GM12878 (cell line): ENCODE measurements at regions not wholly inside any gene's neighbourhood (a gene's known extent, or its start where the extent isn't known, plus 50 kb on each side); places are given as distances from the start of the nearest gene placed in this dataset.

ENCODE experiments used
- ATAC-seq: fragments of 200-7000 bp; cut with Tn5 transposase; 3 replicates; pipeline ENCODE4 v1.9.1; 2020; ENCODE audit warnings: mild to moderate bottlenecking, moderate library complexity
- BruUV-seq: library from RNA; stranded (reverse); fragments of 400-500 nt; replicated peaks from 2 replicates; lab custom pipeline; 2021; lab: Mats Ljungman, UMichigan
- CTCF ChIA-PET: fragments of 300-600 bp; sonication (Branson Sonifier 250); formaldehyde crosslinking; extraction: SDS; loops from one replicate; lab custom pipeline; 2021; ENCODE audit warnings: inconsistent platforms; lab: Yijun Ruan, JAX
- POLR2A ChIA-PET: fragments of 350-600 bp; formaldehyde crosslinking; extraction: SDS; loops from one replicate; lab custom pipeline; 2021; ENCODE audit warnings: inconsistent platforms; lab: Charles Lee
- RAD21 ChIA-PET: fragments of 300-600 bp; sonication (Branson Sonifier 250); formaldehyde crosslinking; loops from one replicate; lab custom pipeline; 2023; ENCODE audit warnings: antibody characterized with exemption; ENCODE audit not compliant: unreplicated experiment; lab: Charles Lee
- SMC1A ChIA-PET: fragments of 300-600 bp; sonication (Branson Sonifier 250); formaldehyde crosslinking; loops from one replicate; lab custom pipeline; 2023; ENCODE audit not compliant: unreplicated experiment, uncharacterized antibody; lab: Charles Lee
- DNase-seq: peaks from one replicate; pipeline ENCODE4 v3.0.0-alpha.2; 2011; ENCODE audit warnings: low read depth, low spot score
- FAIRE-seq: peaks from 3 replicates; lab custom pipeline; 2011; peaks lifted over from hg19 to GRCh38; lab: Jason Lieb, UNC
- H2AFZ ChIP-seq: 2 replicates; pipeline ENCODE4 v1.6.0; 2011; ENCODE audit warnings: low read depth, low read length, control low read depth; ENCODE audit not compliant: control insufficient read depth
- H3K27ac ChIP-seq: 2 replicates; pipeline ENCODE4 v1.5.1; 2011; ENCODE audit warnings: control low read depth; ENCODE audit not compliant: control insufficient read depth, insufficient read depth
- H3K27me3 ChIP-seq, 2 experiments: replicated peaks in 1 of 2; 2 replicates each; pipeline versions ENCODE4 v1.6.0 to v1.6.1; 2011; ENCODE audit warnings: low read length in 1 of 2; ENCODE audit not compliant: control insufficient read depth in 2 of 2, insufficient read depth in 2 of 2
- H3K36me3 ChIP-seq, 2 experiments: 2 replicates each; pipeline ENCODE4 v1.5.1; 2011; ENCODE audit warnings: low read length in 1 of 2; ENCODE audit not compliant: control insufficient read depth in 2 of 2, insufficient read depth in 2 of 2
- H3K4me1 ChIP-seq: 2 replicates; pipeline ENCODE4 v1.6.1; 2011; ENCODE audit warnings: mild to moderate bottlenecking, low read length, moderate library complexity, mixed read lengths; ENCODE audit not compliant: control insufficient read depth, insufficient read depth
- H3K4me2 ChIP-seq: 2 replicates; pipeline ENCODE4 v1.6.0; 2011; ENCODE audit warnings: control low read depth; ENCODE audit not compliant: control insufficient read depth, insufficient read depth
- H3K4me3 ChIP-seq: fragments of 200-600 bp; sonication (generic); 2 replicates; pipeline ENCODE4 v1.5.1; 2016
- H3K79me2 ChIP-seq: 2 replicates; pipeline ENCODE4 v1.6.0; 2011; ENCODE audit warnings: low read length; ENCODE audit not compliant: control insufficient read depth, insufficient read depth
- H3K9ac ChIP-seq: 2 replicates; pipeline ENCODE4 v1.8.0; 2011; ENCODE audit warnings: low read length, control low read depth, mixed read lengths; ENCODE audit not compliant: control insufficient read depth, insufficient read depth
- H3K9me3 ChIP-seq: replicated peaks from 3 replicates; pipeline ENCODE4 v1.5.1; 2011; ENCODE audit warnings: mild to moderate bottlenecking, low read length; ENCODE audit not compliant: control insufficient read depth, insufficient read depth
- H4K20me1 ChIP-seq: 2 replicates; pipeline ENCODE4 v1.6.0; 2011; ENCODE audit not compliant: control insufficient read depth, insufficient read depth
- BACH1 ChIP-seq: fragments of 450-650 bp; IDR thresholded peaks from 2 replicates; pipeline ENCODE4 v1.6.1; 2017; ENCODE audit warnings: mild to moderate bottlenecking, borderline replicate concordance
- BCL3 ChIP-seq: IDR thresholded peaks from 2 replicates; pipeline ENCODE4 v1.6.1; 2011; ENCODE audit warnings: borderline replicate concordance, low read depth, mild to moderate bottlenecking, moderate library complexity, low read length; ENCODE audit not compliant: insufficient read depth, poor library complexity, severe bottlenecking
- CBFB ChIP-seq: IDR thresholded peaks from 2 replicates; pipeline ENCODE4 v1.6.1; 2016; ENCODE audit warnings: antibody characterized with exemption, low read depth
- CBX5 ChIP-seq: sonication (generic); IDR thresholded peaks from 2 replicates; pipeline ENCODE4 v1.6.1; 2016; ENCODE audit warnings: low read depth, moderate library complexity, mild to moderate bottlenecking, inconsistent platforms
- CREB1 ChIP-seq: IDR thresholded peaks from 2 replicates; pipeline ENCODE4 v1.6.1; 2012; ENCODE audit warnings: low read depth, mild to moderate bottlenecking, inconsistent platforms
- HDAC2 ChIP-seq: fragments of 200-600 bp; sonication (generic); IDR thresholded peaks from 2 replicates; pipeline ENCODE4 v1.6.1; 2017
- HSF1 ChIP-seq: fragments of 150-350 bp; IDR thresholded peaks from 2 replicates; pipeline ENCODE4 v1.6.1; 2014; ENCODE audit warnings: mild to moderate bottlenecking, low read depth, low read length
- KLF5 ChIP-seq: fragments of 450-650 bp; IDR thresholded peaks from 2 replicates; pipeline ENCODE4 v1.6.1; 2014; ENCODE audit warnings: mild to moderate bottlenecking; ENCODE audit not compliant: partially characterized antibody
- MAX ChIP-seq: IDR thresholded peaks from 2 replicates; pipeline ENCODE4 v1.6.1; 2012; ENCODE audit warnings: low read depth, low read length, improper control_type of control experiment
- MEF2B ChIP-seq: fragments of 450-650 bp; IDR thresholded peaks from 2 replicates; pipeline ENCODE4 v1.6.1; 2018; ENCODE audit warnings: mild to moderate bottlenecking, moderate library complexity; ENCODE audit not compliant: partially characterized antibody, poor library complexity, severe bottlenecking
- NFIC ChIP-seq: IDR thresholded peaks from 2 replicates; pipeline ENCODE4 v1.6.1; 2012; ENCODE audit warnings: low read depth, mild to moderate bottlenecking, inconsistent platforms, low read length, moderate library complexity
- NR2C2 ChIP-seq: IDR thresholded peaks from 2 replicates; pipeline ENCODE4 v1.6.1; 2011; ENCODE audit warnings: borderline replicate concordance, low read depth; ENCODE audit not compliant: control insufficient read depth, insufficient read length
- PAX8 ChIP-seq: fragments of 450-650 bp; IDR thresholded peaks from 2 replicates; pipeline ENCODE4 v1.6.1; 2017; ENCODE audit warnings: mild to moderate bottlenecking, moderate library complexity
- PBX3 ChIP-seq: IDR thresholded peaks from 2 replicates; pipeline ENCODE4 v1.6.1; 2011; ENCODE audit warnings: mild to moderate bottlenecking, low read depth, low read length, moderate library complexity; ENCODE audit not compliant: insufficient replicate concordance
- POLR2AphosphoS5 ChIP-seq: IDR thresholded peaks from 2 replicates; pipeline ENCODE4 v1.6.1; 2011; ENCODE audit warnings: mild to moderate bottlenecking, low read length, inconsistent platforms
- SIX5 ChIP-seq: IDR thresholded peaks from 2 replicates; pipeline ENCODE4 v1.6.1; 2011; ENCODE audit warnings: mild to moderate bottlenecking, low read depth, low read length, moderate library complexity; ENCODE audit not compliant: severe bottlenecking
- SMAD1 ChIP-seq: fragments of 450-650 bp; IDR thresholded peaks from 2 replicates; pipeline ENCODE4 v1.6.1; 2018; ENCODE audit warnings: mild to moderate bottlenecking, low read depth; ENCODE audit not compliant: partially characterized antibody
- SREBF1 ChIP-seq: IDR thresholded peaks from 2 replicates; pipeline ENCODE4 v1.6.1; 2012; ENCODE audit warnings: mild to moderate bottlenecking, low read length
- TCF7 ChIP-seq: IDR thresholded peaks from 2 replicates; pipeline ENCODE4 v1.6.1; 2014; ENCODE audit warnings: antibody characterized with exemption, borderline replicate concordance
- WGBS: methylation state at CpG from one replicate; pipeline ENCODE4 v1.1.6; 2016; ENCODE audit warnings: low lambda C conversion rate; ENCODE audit not compliant: insufficient replicate concordance, insufficient coverage; ENCODE audit errors: missing lambda C conversion rate; 5-methylcytosine and 5-hydroxymethylcytosine counted together
- in situ Hi-C: fragments of 300-500 bp; cut with MboI; formaldehyde crosslinking; loops from 9 replicates; pipeline ENCODE4 v1.14.3; 2018; ENCODE audit warnings: mixed read lengths
- intact Hi-C: fragments of 100-400 bp; cut with micrococcal nuclease; formaldehyde crosslinking; loops from one replicate; pipeline ENCODE4 v1.14.2; 2022; ENCODE audit not compliant: unreplicated experiment

GRCh38 chr17:34771891-34772290 is 189.4 kb downstream of the CCT6B start (continued):
- TF ChIP-seq NR2C2 (no peak), POLR2AphosphoS5 (no peak)

- no peak for TF ChIP-seq PBX3
- no peak for TF ChIP-seq TCF7
- TF ChIP-seq BACH1: no peak
- no peak for TF ChIP-seq CREB1
- no peak for TF ChIP-seq MAX
- TF ChIP-seq SREBF1: no peak
- TF ChIP-seq CBFB: no peak
- no peak for TF ChIP-seq SMAD1
- TF ChIP-seq HDAC2: no peak
- TF ChIP-seq KLF5: no peak
- no peak for TF ChIP-seq CBX5
- TF ChIP-seq NFIC: no peak
- no peak for TF ChIP-seq HSF1
- no peak for TF ChIP-seq SIX5
- no peak for TF ChIP-seq BCL3
- no peak for TF ChIP-seq PAX8
- TF ChIP-seq MEF2B: no peak
- no peak for FAIRE-seq
These were observed 190.7 kb downstream of the CCT6B start for GRCh38 chr17:34770586-34770985.

More at GRCh38 chr17:34770586-34770985, 190.7 kb downstream of the CCT6B start:
- H2AFZ ChIP-seq: no peak overlapping the region
- ChIA-PET RAD21 (no interaction called here), SMC1A (interaction anchor here (0.9 kb wide), 1 partner anchor 31 kb away, joined by 3 read pairs; no protein-coding TSS in a partner anchor), CTCF (no interaction called here), POLR2A (no interaction called here)
- H4K20me1 ChIP-seq: no peaks in the 10 kb centered on the region
- no peaks in the 10 kb centered on the region for H3K79me2 ChIP-seq
- ATAC-seq: no peak
- no peak for DNase-seq
- H3K4me1 ChIP-seq: no peaks in the 10 kb centered on the region
- H3K27ac ChIP-seq: no peak overlapping the region
- no peak overlapping the region for H3K4me3 ChIP-seq
- BruUV-seq: no TSS peak
- H3K9ac ChIP-seq: no peak overlapping the region
- H3K9me3 ChIP-seq: no peaks in the 10 kb centered on the region
- intact Hi-C loops (no loop called here), in situ Hi-C loops (no loop called here)
- H3K27me3 ChIP-seq: peaks cover 0 to 2% of the 10 kb centered on the region in 2 experiments; a peak in 3 of 4 replicates
- H3K4me2 ChIP-seq: no peak overlapping the region
- 0% methylated on average over 3 of the region's 3 CpGs for WGBS
- H3K36me3 ChIP-seq: no peaks in the 10 kb centered on the region
